Small intestine (tissue), 7 donors: ENCODE measurements at regions not wholly inside any gene's neighbourhood (a gene's known extent, or its start where the extent isn't known, plus 50 kb on each side); places are given as distances from the start of the nearest gene placed in this dataset.
"Not testable (repeated sequence)": the region's sequence is repeated elsewhere in the genome, so short reads cannot be mapped to it uniquely, and the experiment has no call there.

Source experiments
- DNase-seq, 2 donors: peaks; one replicate each; pipeline versions ENCODE4 v3.0.0 to v3.0.0-alpha.2; 2013
- FAIRE-seq: peaks from 2 replicates; lab custom pipeline; 2012; peaks lifted over from hg19 to GRCh38; lab: Jason Lieb, UNC
- H3K27ac ChIP-seq, 3 donors: one replicate each; pipeline ENCODE4 v1.5.1; 2013; ENCODE audit warnings: low read length in 2 of 3, mild to moderate bottlenecking in 2 of 3, control low read depth in 1 of 3, inconsistent platforms in 1 of 3, low read depth in 1 of 3, moderate library complexity in 1 of 3
- H3K27me3 ChIP-seq, 3 donors: one replicate each; pipeline ENCODE4 v1.6.1; 2013; ENCODE audit warnings: low read length in 3 of 3, inconsistent platforms in 1 of 3; ENCODE audit not compliant: control insufficient read depth in 3 of 3, insufficient read depth in 3 of 3
- H3K36me3 ChIP-seq, 3 donors: one replicate each; pipeline ENCODE4 v1.6.1; 2013; ENCODE audit warnings: low read length in 3 of 3, inconsistent platforms in 1 of 3, low read depth in 1 of 3, mild to moderate bottlenecking in 1 of 3, moderate library complexity in 1 of 3; ENCODE audit not compliant: control insufficient read depth in 3 of 3, insufficient read depth in 2 of 3
- H3K4me1 ChIP-seq, 3 donors: one replicate each; pipeline ENCODE4 v1.6.1; 2013; ENCODE audit warnings: low read length in 2 of 3, inconsistent platforms in 1 of 3, low read depth in 1 of 3, mild to moderate bottlenecking in 1 of 3, moderate library complexity in 1 of 3; ENCODE audit not compliant: control insufficient read depth in 3 of 3, insufficient read depth in 2 of 3
- H3K4me3 ChIP-seq, 3 donors: one replicate each; pipeline ENCODE4 v1.5.1; 2013; ENCODE audit warnings: low read length in 3 of 3, control low read depth in 1 of 3, inconsistent platforms in 1 of 3, low read depth in 1 of 3, mild to moderate bottlenecking in 1 of 3, moderate library complexity in 1 of 3
- H3K9me3 ChIP-seq, 2 donors: one replicate each; pipeline ENCODE4 v1.6.1; 2013; ENCODE audit warnings: low read depth in 1 of 2, low read length in 1 of 2; ENCODE audit not compliant: control insufficient read depth in 2 of 2, insufficient read depth in 1 of 2
- WGBS, 3 donors: extraction: QIAGEN DNeasy Blood & Tissue Kit; methylation state at CpG; one replicate each; pipeline ENCODE4 v1.1.7; 2013; 5-methylcytosine and 5-hydroxymethylcytosine counted together
- donor health status: healthy with polysubstance abuse.
- donor health status: control.
- donor health status: control.
- donor health status: Bipolar disorder and iron deficiency.
- donor health status: healthy.

DNA sequence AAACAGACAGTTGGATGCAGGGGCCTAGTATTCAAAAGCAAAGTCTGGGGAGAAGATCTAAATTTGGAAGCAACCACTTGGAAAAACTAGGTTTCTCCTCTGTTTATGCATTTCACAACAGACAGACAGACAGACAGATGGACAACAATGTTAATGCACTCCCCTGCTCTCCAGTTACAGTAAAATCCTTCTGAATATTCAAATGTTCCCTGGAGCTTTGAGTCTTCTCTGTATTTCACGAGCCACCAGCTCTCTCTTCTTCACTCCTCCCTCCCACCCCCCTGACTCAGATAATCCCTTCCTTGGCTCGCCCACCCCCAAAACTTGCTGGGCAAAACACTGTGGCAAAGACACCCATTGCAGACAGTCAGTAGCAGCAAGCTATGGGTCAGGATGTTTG is 129.3 kb upstream of the TOP1 start:
- WGBS, 3 donors, result 26 to 54% (median 50%) methylated on average over 2 of the region's 2 CpGs
- no peaks in the 10 kb centered on the region for H3K4me1 ChIP-seq
- DNase-seq, result no peak

DNA sequence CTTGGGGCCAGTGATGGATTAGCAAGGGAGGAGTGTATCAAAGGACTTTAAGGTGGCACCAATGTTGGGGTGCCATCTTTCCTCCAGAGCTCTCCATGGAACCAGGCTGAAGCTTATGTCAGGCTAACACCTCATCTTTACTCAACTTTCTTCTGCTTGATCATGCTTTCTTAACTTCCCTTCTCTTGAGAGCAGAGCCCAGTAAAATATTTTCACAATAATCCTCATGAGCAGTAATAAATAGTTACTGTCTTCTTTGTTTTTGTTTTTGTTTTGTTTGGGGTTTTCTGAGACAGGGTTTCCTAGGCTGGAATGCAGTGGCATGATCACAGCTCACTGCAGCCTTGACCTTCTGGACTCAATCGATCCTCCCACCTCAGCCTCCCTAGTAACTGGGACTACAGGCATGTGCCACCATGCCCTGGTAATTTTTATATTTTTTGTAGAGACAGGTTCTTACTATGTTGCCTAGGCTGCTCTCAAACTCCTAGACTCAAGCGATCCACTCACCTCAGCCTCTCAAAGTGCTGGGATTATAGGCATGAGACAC is 127.9 kb upstream of the TOP1 start:
- peaks cover 0 to 3% of the 10 kb centered on the region in 2 donors for H3K9me3 ChIP-seq
- no peak overlapping the region for H3K27ac ChIP-seq
- WGBS, 3 donors, result 80 to 93% (median 82%) methylated on average over 2 of the region's 2 CpGs
- no peak for FAIRE-seq
- H3K4me1 ChIP-seq, result no peaks in the 10 kb centered on the region
- no peak overlapping the region for H3K4me3 ChIP-seq
- DNase-seq, result no peak
- H3K36me3 ChIP-seq, result no peaks in the 10 kb centered on the region
- no peaks in the 10 kb centered on the region for H3K27me3 ChIP-seq

More for the DNA sequence above, 129.3 kb upstream of the TOP1 start:
- H3K27ac ChIP-seq, result no peak overlapping the region
- H3K27me3 ChIP-seq, result peaks cover 0 to 3% (median 0%) of the 10 kb centered on the region in 3 donors
- no peaks in the 10 kb centered on the region for H3K9me3 ChIP-seq
- H3K36me3 ChIP-seq, result no peaks in the 10 kb centered on the region
- H3K4me3 ChIP-seq, result no peak overlapping the region
- no peak for FAIRE-seq

DNA sequence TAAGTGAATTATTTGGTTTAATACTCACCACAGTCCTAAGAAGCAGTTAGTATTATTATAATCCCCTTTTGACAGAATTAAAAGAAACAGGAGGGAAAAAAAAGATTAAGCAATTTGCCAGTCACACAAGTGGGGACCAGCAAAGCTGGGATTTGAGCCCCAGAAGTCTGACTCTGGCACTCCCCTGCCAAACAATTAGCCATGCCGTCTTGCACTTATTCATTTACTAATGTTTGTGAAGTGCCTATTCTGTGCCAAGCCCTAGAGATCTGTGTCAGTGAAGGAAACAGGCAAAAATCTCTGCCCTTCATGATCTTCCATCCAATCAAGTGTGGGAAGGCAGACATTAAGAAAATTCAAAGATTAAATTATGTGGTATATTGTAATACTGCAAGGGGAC is 126.0 kb upstream of the TOP1 start:
- Histone ChIP-seq H3K27ac (no peak overlapping the region), H3K27me3 (no peaks in the 10 kb centered on the region), H3K4me1 (no peaks in the 10 kb centered on the region), H3K36me3 (no peaks in the 10 kb centered on the region), H3K9me3 (peaks cover 0 to 6% of the 10 kb centered on the region in 2 donors), H3K4me3 (no peak overlapping the region)
- WGBS, 3 donors, result 30 to 56% (median 55%) methylated on average over 1 of the region's 1 CpG
- DNase-seq, result no peak
- no peak for FAIRE-seq

DNA sequence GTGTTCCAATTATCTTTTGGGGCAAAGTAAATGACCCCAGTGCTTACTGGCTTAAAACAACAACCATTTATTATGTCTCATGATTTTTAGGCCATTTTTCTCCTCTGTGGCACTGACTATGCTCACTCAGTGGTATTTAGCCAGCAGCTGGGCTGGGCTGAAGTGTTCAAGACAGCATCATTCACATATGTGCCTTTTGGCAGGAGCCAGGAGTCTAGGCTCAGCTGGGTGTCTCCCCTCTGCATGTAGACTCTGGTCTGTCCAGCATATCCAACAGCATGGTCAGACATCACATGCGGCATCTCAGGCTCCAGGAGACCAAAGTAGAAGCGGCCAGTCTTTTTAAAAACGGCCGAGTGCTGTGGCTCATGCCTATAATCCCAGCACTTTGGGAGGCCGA is 120.3 kb upstream of the TOP1 start:
- Histone ChIP-seq H3K4me3 (no peak overlapping the region), H3K9me3 (peaks cover 0 to 6% of the 10 kb centered on the region in 2 donors), H3K27ac (no peak overlapping the region), H3K4me1 (no peaks in the 10 kb centered on the region), H3K36me3 (no peaks in the 10 kb centered on the region), H3K27me3 (no peaks in the 10 kb centered on the region)
- DNase-seq, result no peak
- 83 to 90% (median 84%) methylated on average over 5 of the region's 5 CpGs for WGBS, 3 donors
- no peak for FAIRE-seq

DNA sequence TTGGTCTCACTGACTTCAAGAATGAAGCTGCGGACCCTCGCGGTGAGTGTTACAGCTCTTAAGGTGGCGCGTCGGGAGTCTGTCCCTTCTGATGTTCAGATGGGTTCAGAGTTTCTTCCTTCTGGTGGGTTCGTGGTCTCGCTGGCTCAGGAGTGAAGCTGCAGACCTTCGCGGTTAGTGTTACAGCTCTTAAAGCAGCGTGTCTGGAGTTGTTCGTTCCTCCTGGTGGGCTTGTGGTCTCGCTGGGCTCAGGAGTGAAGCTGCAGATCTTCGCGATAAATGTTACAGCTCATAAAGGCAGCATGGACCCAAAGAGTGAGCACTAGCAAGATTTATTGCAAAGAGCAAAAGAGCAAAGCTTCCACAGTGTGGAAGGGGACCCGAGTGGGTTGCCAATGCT is 119.1 kb upstream of the TOP1 start:
- not testable (repeated sequence) for H3K36me3 ChIP-seq, H3K27me3 ChIP-seq, FAIRE-seq, DNase-seq, H3K27ac ChIP-seq, H3K4me3 ChIP-seq, H3K4me1 ChIP-seq, H3K9me3 ChIP-seq
- WGBS, 3 donors, result 82 to 88% (median 86%) methylated on average over 16 of the region's 16 CpGs

DNA sequence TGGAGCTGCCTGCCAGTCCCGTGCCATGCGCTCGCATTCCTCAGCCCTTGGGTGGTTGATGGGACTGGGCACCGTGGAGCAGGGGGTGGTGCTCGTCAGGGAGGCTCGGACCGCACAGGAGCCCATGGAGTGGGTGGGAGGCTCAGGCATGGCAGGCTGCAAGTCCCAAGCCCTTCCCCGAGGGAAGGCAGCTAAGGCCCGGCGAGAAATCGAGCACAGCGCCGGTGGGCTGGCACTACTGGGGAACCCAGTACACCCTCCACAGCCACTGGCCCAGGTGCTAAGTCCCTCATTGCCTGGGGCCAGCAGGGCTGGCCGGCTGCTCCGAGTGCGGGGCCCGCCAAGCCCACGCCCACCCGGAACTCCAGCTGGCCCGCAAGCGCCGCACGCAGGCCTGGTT is 118.2 kb upstream of the TOP1 start:
- not testable (repeated sequence) for H3K27ac ChIP-seq, DNase-seq

DNA sequence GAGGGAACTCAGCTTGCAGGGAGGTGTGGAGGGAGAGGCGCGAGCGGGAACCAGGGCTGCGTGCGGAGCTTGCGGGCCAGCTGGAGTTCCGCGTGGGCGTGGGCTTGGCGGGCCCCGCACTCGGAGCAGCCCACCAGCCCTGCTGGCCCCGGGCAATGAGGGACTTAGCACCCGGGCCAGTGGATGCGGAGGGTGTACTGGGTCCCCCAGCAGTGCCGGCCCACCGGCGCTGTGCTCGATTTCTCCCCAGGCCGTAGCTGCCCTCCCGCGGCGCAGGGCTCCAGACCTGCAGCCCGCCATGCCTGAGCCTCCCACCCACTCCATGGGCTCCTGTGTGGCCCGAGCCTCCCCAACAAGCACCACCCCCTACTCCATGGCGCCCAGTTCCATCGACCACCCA is 117.5 kb upstream of the TOP1 start:
- not testable (repeated sequence) for H3K36me3 ChIP-seq, FAIRE-seq, H3K27me3 ChIP-seq, H3K9me3 ChIP-seq, H3K4me3 ChIP-seq, H3K4me1 ChIP-seq, DNase-seq, H3K27ac ChIP-seq
- WGBS, 3 donors, result 94 to 97% (median 95%) methylated on average over 7 to 27 of the region's 27 CpGs

More for the DNA sequence above, 118.2 kb upstream of the TOP1 start:
- WGBS, 3 donors, result 94 to 97% (median 95%) methylated on average over 13 to 23 of the region's 23 CpGs
- not testable (repeated sequence) for H3K36me3 ChIP-seq, H3K9me3 ChIP-seq, H3K4me3 ChIP-seq, FAIRE-seq, H3K27me3 ChIP-seq, H3K4me1 ChIP-seq

DNA sequence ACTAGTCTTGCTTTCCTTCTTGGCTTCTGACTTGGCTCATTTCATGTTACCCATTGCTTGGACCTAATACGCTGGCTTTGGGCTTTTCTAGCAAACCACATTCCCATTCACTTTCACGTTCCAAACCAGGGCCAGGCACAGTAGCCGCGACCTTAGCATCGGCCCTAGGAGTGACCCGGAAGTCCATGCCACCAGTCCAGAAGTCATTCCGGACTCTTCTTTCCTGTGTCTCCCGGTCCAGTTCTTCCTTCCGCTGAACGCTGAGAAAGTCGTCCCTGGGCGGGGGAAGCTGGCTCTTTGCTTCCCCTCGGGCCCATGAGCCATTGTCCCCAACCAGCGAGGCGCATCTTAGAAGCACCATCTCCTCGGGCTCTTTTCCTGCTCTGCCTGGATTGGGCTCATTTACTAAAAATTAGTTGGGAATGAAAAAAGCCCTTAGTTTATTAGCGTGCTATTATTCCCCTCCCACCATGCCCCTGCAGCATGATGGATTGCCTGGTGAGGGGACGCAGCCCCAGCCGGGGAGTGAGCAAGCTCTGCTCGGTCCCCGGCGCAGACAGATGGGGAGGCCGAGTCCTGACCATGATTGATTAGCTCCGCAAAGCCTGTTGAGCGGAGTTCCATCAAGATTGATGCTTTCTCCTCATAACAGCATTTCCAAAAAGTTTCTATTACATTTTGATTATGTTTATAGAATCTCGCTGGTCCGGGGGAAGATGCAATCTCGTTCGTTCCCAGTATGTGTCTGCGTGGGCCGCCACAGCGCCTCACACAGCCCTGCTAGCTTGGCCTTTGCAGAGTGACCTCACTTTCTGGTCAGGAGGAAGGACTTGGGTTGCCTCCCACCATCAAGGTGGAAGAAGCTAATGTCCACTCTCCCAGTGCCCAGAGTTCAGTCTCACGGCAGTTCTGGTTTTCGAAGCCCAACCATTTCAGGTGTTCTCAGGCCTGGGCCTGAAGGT is 115.1 kb upstream of the TOP1 start:
- no peaks in the 10 kb centered on the region for H3K36me3 ChIP-seq
- H3K4me1 ChIP-seq, result no peaks in the 10 kb centered on the region
- WGBS, 3 donors, result 86 to 90% (median 90%) methylated on average over 34 of the region's 34 CpGs
- H3K27ac ChIP-seq, result no peak overlapping the region
- FAIRE-seq (no peak), DNase-seq (no peak)
- H3K27me3 ChIP-seq, result no peaks in the 10 kb centered on the region
- no peaks in the 10 kb centered on the region for H3K9me3 ChIP-seq
- no peak overlapping the region for H3K4me3 ChIP-seq
